Spinal cord (tissue), 9 donors: ENCODE measurements at regions not wholly inside any gene's neighbourhood (a gene's known extent, or its start where the extent isn't known, plus 50 kb on each side); places are given as distances from the start of the nearest gene placed in this dataset.

Experiments
- DNase-seq, 6 donors: peaks; one replicate each; pipeline versions ENCODE4 v3.0.0 to v3.0.0-alpha.2; 2013 to 2015; ENCODE audit warnings: low spot score in 6 of 6, low read depth in 4 of 6
- H3K27ac ChIP-seq: one replicate; pipeline ENCODE4 v1.5.1; 2013; ENCODE audit warnings: low read depth, low read length, control low read depth
- H3K27me3 ChIP-seq: one replicate; pipeline ENCODE4 v1.6.1; 2013; ENCODE audit warnings: low read length; ENCODE audit not compliant: control insufficient read depth, insufficient read depth
- H3K36me3 ChIP-seq: one replicate; pipeline ENCODE4 v1.6.1; 2013; ENCODE audit warnings: low read length; ENCODE audit not compliant: control insufficient read depth, insufficient read depth
- H3K4me1 ChIP-seq: one replicate; pipeline ENCODE4 v1.6.1; 2013; ENCODE audit warnings: low read length; ENCODE audit not compliant: control insufficient read depth, insufficient read depth
- H3K4me3 ChIP-seq: one replicate; pipeline ENCODE4 v1.5.1; 2013; ENCODE audit warnings: low read depth, low read length, control low read depth
- H3K9me3 ChIP-seq: one replicate; pipeline ENCODE4 v1.6.1; 2013; ENCODE audit warnings: low read length; ENCODE audit not compliant: control insufficient read depth, insufficient read depth
- WGBS: methylation state at CpG from one replicate; pipeline ENCODE4 v1.1.5; 2013; ENCODE audit warnings: missing lambda C conversion rate; ENCODE audit not compliant: insufficient coverage; 5-methylcytosine and 5-hydroxymethylcytosine counted together
- donor health status: healthy.

DNA sequence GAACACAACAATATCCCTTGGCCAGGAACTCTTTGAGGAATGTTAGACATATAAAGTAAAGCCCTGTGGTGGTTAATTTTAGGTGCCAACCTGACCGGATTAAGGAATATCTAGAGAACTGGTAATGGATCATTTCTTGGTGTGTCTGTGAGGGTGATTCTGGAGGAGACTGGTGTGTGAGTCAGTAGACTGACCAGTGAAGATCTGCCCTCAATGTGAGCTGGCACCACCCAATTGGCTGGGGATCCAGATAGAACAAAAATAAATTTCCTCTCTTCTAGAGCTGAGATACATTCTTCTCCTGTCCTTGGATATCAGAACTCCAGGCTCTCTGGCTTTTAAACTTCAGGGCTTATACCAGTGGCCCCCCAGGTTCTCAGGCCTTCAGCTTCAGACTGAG is 56.2 kb upstream of the TNPO1 start:
- DNase-seq: no peak
- WGBS: 100% methylated on average over 1 of the region's 1 CpG

DNA sequence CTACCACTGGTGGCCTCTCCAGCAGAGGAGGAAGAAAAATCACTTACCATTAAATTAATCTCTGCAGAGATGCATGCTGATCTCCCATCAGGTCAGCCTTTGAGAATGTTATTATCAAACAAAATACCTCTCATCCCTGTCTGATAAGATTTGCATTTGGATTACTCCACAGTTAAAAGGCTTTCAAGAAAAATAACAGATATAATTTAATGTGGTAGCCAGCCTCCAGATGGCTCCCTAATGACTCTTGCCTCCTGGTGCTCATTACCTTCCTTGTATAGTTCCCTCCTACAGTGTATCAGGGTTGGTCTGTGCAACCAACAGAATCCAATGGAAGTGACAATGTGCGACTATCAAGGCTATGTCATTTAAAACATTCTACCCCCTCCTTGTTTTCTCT is 63.6 kb upstream of the TNPO1 start:
- peak in 1 of 6 donors; percentile 13 for DNase-seq
- Histone ChIP-seq H3K9me3 (no peaks in the 10 kb centered on the region), H3K36me3 (no peaks in the 10 kb centered on the region), H3K4me3 (no peak overlapping the region), H3K27me3 (no peaks in the 10 kb centered on the region), H3K27ac (no peak overlapping the region), H3K4me1 (no peaks in the 10 kb centered on the region)
- WGBS: 100% methylated on average over 1 of the region's 1 CpG

More for the DNA sequence above, 56.2 kb upstream of the TNPO1 start:
- H3K27me3 ChIP-seq: no peaks in the 10 kb centered on the region
- no peaks in the 10 kb centered on the region for H3K36me3 ChIP-seq
- H3K4me3 ChIP-seq: no peak overlapping the region
- H3K9me3 ChIP-seq: no peaks in the 10 kb centered on the region
- H3K27ac ChIP-seq: no peak overlapping the region
- no peaks in the 10 kb centered on the region for H3K4me1 ChIP-seq

DNA sequence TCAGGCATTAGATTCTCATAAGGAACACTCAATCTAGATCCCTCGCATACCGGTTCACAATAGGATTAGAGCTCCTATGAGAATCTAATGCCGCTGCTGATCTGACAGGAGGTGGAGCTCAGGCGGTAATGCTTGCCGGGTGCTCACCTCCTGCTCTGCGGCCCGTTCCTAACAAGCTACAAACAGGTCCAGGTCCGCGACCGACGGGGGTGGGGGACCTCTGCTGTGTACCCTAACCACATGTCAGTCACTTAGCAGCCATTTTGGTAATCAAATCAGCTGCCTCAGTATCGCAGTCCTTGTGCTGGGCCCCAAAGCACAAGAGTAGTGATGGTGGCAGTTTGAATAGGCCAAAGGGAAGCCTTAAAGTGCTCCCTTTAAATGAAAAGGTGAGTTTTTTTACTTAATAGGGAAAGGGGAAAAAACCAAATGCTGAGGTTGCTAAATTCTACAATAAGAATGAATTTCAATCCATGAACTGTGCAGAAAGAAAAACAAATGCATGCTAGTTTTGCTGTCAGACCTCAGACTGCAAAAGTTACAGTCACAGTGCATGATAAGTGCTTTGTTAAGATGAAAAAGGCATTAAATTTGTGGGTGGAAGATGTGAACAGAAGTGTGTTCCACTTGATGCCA is 67.0 kb upstream of the TNPO1 start:
- 76% methylated on average over 12 of the region's 12 CpGs for WGBS
- Histone ChIP-seq H3K27ac (no peak overlapping the region), H3K4me1 (no peaks in the 10 kb centered on the region), H3K9me3 (no peaks in the 10 kb centered on the region), H3K27me3 (no peaks in the 10 kb centered on the region), H3K4me3 (no peak overlapping the region), H3K36me3 (no peaks in the 10 kb centered on the region)
- no peak for DNase-seq

DNA sequence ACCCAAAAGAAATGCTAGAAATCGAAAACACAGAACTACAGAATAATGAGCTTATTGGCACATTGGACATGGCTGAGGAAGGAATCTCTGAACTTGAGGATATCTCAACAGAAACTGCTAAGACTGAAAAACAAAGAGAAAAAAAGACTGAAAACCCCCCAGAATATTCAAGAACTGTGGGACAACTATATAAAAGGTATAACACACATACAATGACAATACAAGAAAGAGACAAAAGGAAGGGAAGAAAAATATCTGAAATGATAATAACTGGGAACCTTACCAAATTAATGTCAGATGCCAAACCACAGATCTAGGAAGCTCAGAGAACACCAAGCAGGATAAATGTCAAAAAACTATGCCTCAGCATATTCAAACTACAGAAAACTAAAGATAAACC is 68.6 kb upstream of the TNPO1 start:
- H3K27me3 ChIP-seq: no peaks in the 10 kb centered on the region
- H3K4me3 ChIP-seq: no peak overlapping the region
- WGBS: no CpG with 5 or more reads among the region's 1 CpG
- H3K9me3 ChIP-seq: no peaks in the 10 kb centered on the region
- DNase-seq: no peak
- H3K4me1 ChIP-seq: no peaks in the 10 kb centered on the region
- H3K27ac ChIP-seq: no peak overlapping the region
- H3K36me3 ChIP-seq: no peaks in the 10 kb centered on the region

DNA sequence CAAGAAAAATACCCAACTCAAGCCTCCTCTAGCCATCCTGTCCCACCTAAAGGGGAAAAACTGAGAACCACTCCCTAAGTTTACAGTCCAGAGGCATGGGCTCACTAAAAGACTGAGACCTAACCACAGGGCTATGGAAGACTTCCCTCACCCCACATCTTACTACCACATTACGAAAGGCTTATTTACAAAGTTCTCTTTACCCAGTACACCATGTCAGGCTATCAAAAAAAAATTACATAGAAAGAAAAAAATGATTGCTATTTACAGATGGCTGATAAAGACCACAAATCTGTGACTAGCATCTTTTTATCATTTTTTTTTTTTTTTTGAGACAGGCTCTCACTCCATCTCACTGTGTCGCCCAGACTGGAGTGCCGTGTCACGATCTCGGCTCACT is 69.7 kb upstream of the TNPO1 start:
- H3K27me3 ChIP-seq: no peaks in the 10 kb centered on the region
- DNase-seq: no peak
- H3K36me3 ChIP-seq: no peaks in the 10 kb centered on the region
- H3K4me1 ChIP-seq: no peaks in the 10 kb centered on the region
- no peak overlapping the region for H3K27ac ChIP-seq
- WGBS: 100% methylated on average over 4 of the region's 5 CpGs
- no peaks in the 10 kb centered on the region for H3K9me3 ChIP-seq
- H3K4me3 ChIP-seq: no peak overlapping the region

DNA sequence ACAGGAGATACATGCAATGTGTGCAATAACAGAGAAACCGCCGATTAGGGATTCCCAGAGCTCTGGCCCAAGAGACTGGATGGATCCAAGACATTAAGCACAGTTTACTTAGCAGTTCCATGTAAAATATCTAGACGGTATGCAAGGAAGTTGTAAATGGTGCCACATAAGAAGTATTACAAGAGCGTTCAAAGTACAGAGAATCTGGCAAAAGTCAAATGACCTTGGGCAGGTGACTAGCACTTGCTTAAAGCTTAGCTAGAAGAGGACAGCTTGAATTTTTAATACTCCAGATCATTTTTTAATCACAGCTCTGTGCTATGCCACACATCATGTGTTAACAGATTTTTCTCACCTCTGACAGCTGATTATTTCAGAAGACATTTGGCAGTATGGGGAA is 72.3 kb upstream of the TNPO1 start:
- peak in 2 of 6 donors; percentile 14 to 47 for DNase-seq
- Histone ChIP-seq H3K9me3 (no peaks in the 10 kb centered on the region), H3K27me3 (no peaks in the 10 kb centered on the region), H3K4me1 (no peaks in the 10 kb centered on the region), H3K36me3 (no peaks in the 10 kb centered on the region), H3K27ac (no peak overlapping the region), H3K4me3 (no peak overlapping the region)
- 70% methylated on average over 3 of the region's 4 CpGs for WGBS

DNA sequence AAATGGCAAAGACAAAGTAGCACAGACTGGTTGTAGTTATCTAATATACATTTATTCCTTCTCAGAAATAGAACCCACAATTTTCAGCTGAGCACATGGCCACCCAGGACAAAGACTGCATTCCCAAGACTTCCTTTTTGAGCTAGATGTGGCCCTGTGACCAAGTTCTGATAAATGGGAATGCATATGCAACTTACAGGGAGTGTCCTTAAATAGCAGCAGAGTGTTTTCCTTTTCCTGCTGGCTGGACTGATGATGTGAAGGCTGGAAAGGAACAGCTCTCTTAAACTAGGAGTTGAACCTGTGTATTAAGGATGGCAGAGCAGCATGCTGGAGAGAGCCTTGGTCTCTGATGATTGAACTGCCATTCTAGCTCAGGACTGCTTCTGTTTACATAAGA is 74.7 kb upstream of the TNPO1 start:
- no peak overlapping the region for H3K27ac ChIP-seq
- no peaks in the 10 kb centered on the region for H3K4me1 ChIP-seq
- H3K4me3 ChIP-seq: no peak overlapping the region
- H3K36me3 ChIP-seq: no peaks in the 10 kb centered on the region
- DNase-seq: no peak
- H3K27me3 ChIP-seq: no peaks in the 10 kb centered on the region
- no peaks in the 10 kb centered on the region for H3K9me3 ChIP-seq

DNA sequence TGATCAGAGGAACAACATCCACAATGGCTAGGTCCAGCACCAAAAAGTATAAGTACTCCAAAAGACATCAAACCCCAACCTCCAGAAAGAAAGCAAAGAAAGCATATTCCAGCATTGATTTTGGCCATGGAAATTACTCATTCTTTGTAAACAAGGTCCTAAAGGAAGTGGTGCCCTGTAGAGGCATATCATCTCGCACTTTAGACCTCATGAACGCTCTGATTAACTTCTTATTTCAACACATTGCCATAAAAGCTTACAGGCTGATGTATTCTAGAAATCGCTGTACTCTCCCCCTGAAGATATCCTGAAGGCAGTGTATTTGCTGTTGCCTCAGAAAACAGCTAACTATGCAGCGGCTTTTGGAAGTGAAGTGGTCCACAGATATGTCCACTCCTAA is 82.7 kb upstream of the TNPO1 start:
- no peaks in the 10 kb centered on the region for H3K9me3 ChIP-seq
- no peak overlapping the region for H3K4me3 ChIP-seq
- WGBS: 90% methylated on average over 4 of the region's 4 CpGs
- no peaks in the 10 kb centered on the region for H3K4me1 ChIP-seq
- no peak overlapping the region for H3K27ac ChIP-seq
- H3K36me3 ChIP-seq: no peaks in the 10 kb centered on the region
- DNase-seq: no peak
- H3K27me3 ChIP-seq: no peaks in the 10 kb centered on the region

DNA sequence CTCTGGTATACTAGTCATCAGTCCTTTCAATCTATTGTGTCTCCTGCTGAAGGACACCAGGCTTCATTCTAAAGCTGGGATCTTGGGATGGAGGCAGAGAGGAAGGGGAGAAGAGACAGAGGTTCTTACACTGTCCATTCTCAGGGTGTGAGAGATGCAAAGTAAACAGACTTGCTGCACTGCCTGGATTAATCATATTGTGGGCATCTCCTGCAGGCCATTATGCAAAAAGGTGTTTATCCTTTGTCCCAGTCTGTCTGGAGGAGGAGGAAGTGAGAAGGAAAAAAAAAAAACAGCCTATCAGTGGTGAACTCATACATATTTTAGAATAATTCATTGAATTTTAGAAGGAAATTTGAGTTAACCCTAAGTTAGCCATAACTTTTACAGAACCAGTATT is 92.9 kb upstream of the TNPO1 start:
- Histone ChIP-seq H3K27me3 (no peaks in the 10 kb centered on the region), H3K36me3 (no peaks in the 10 kb centered on the region), H3K27ac (no peak overlapping the region), H3K4me1 (no peaks in the 10 kb centered on the region), H3K4me3 (no peak overlapping the region), H3K9me3 (no peaks in the 10 kb centered on the region)
- no peak for DNase-seq

DNA sequence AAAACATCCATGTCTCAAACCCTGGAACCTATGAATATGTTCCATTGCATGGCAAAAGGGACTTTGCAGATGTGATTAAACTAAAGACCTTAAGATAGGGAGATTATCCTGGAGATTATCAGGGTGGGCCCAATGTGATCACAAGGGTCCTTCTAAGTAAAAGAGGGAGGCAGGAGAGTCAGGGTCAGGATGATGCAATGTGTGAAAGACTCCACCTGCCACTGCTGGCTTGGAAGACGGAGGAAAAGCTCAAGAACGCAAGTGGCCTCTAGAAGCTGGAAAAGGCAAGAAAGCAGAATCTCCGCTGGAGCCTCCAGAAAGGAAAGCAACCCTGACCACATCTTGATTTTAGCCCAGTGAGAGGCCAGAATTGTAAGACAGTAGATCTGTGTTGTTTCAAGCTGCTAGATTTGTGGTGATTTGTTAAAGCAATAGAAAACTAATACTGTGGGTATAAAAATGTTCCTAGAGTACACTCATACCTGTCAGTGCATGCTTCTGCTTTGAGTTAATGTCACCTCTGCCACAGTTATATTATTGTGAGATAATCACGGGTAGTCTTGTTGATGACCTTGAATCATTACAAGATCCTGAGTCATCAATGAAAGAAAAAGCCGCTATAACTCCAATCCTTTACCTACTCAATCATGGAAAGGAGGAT is 93.5 kb upstream of the TNPO1 start:
- 91% methylated on average over 3 of the region's 5 CpGs for WGBS
- Histone ChIP-seq H3K27ac (no peak overlapping the region), H3K4me1 (no peaks in the 10 kb centered on the region), H3K27me3 (no peaks in the 10 kb centered on the region), H3K4me3 (no peak overlapping the region), H3K9me3 (no peaks in the 10 kb centered on the region), H3K36me3 (no peaks in the 10 kb centered on the region)
- DNase-seq: no peak
